A549 (cell line): ENCODE measurements at regions not wholly inside any gene's neighbourhood (a gene's known extent, or its start where the extent isn't known, plus 50 kb on each side); places are given as distances from the start of the nearest gene placed in this dataset.

Source experiments
- CHD4 ChIP-seq: fragments of 200-600 bp; sonication (generic); IDR thresholded peaks from 2 replicates; pipeline ENCODE4 v1.6.1; 2016; ENCODE audit warnings: antibody characterized with exemption, mild to moderate bottlenecking, borderline replicate concordance
- EHMT2 ChIP-seq: fragments of 200-600 bp; sonication (generic); IDR thresholded peaks from 2 replicates; pipeline ENCODE4 v1.6.1; 2016; ENCODE audit warnings: antibody characterized with exemption, low read depth, mild to moderate bottlenecking, moderate library complexity
- KDM5A ChIP-seq: fragments of 200-600 bp; sonication (generic); IDR thresholded peaks from 2 replicates; pipeline ENCODE4 v1.6.1; 2016; ENCODE audit warnings: antibody characterized with exemption, mild to moderate bottlenecking
- RARB ChIP-seq: fragments of 250-450 bp; sonication (Bioruptor Pico); IDR thresholded peaks from 2 replicates; pipeline ENCODE4 v1.8.0; 2021; ENCODE audit warnings: mild to moderate bottlenecking, moderate library complexity
- TF ChIP-seq, protein P1 (sequence below): fragments of >200 bp; sonication (Bioruptor Twin); formaldehyde crosslinking; IDR thresholded peaks from 3 replicates; pipeline ENCODE4 v1.5.1; 2016
- TF ChIP-seq, protein P2 (sequence below): fragments of 150-350 bp; IDR thresholded peaks from 2 replicates; pipeline ENCODE4 v1.6.1; 2014; ENCODE audit warnings: low read depth, mild to moderate bottlenecking, low read length

DNA sequence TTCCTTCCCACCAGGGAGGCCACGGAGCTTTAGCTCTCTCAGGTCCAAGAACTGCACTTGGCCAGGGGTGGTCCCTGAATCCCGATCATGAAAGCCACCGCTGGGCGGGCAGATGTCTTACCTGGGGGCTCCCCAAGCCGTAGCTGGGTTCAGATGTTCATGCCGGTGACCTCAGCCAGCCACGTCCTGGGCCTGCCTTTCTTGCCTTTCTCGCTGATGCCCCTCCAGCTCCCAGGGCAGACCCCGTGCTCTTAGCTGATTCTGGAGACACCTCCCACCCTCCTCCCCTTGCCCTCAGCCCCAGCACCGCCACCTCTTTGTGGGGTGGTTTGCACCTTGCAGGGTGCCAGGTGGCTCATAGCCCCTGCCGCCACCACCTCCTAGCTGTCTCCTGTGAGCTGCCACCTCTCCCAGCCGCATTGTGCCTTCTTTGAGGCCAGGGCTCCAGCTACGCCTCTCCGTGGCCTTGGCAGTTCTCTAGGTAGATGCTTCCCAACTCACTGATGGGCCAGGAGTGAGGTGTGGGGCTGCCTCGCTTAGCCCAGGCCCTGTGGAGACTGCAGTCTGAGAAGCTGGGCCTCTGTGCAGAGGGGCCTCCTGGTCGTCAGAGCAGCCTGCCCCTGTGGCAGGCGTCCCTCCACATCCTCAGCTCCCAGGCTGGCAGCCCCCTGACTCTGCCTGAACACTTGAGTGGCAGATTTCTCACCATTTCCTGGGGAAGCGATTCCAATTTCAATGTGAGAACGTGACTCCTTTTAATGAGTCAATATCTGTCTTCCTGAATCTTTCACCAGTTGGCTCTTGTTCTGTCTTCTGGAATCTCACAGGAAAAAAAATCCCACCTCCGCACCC, 97.6 kb upstream of the B3GAT1 start:
- TF ChIP-seq EHMT2 (no peak), RARB (CRISPR knock-in tag) (no peak), CHD4 (no peak), KDM5A (no peak)
- TF ChIP-seq, protein P1, sequence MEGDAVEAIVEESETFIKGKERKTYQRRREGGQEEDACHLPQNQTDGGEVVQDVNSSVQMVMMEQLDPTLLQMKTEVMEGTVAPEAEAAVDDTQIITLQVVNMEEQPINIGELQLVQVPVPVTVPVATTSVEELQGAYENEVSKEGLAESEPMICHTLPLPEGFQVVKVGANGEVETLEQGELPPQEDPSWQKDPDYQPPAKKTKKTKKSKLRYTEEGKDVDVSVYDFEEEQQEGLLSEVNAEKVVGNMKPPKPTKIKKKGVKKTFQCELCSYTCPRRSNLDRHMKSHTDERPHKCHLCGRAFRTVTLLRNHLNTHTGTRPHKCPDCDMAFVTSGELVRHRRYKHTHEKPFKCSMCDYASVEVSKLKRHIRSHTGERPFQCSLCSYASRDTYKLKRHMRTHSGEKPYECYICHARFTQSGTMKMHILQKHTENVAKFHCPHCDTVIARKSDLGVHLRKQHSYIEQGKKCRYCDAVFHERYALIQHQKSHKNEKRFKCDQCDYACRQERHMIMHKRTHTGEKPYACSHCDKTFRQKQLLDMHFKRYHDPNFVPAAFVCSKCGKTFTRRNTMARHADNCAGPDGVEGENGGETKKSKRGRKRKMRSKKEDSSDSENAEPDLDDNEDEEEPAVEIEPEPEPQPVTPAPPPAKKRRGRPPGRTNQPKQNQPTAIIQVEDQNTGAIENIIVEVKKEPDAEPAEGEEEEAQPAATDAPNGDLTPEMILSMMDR = no peak
- TF ChIP-seq, protein P2, sequence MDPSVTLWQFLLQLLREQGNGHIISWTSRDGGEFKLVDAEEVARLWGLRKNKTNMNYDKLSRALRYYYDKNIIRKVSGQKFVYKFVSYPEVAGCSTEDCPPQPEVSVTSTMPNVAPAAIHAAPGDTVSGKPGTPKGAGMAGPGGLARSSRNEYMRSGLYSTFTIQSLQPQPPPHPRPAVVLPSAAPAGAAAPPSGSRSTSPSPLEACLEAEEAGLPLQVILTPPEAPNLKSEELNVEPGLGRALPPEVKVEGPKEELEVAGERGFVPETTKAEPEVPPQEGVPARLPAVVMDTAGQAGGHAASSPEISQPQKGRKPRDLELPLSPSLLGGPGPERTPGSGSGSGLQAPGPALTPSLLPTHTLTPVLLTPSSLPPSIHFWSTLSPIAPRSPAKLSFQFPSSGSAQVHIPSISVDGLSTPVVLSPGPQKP = no peak
